HepG2 (cell line): ENCODE measurements at regions not wholly inside any gene's neighbourhood (a gene's known extent, or its start where the extent isn't known, plus 50 kb on each side); places are given as distances from the start of the nearest gene placed in this dataset.

ENCODE experiments used
- ATAC-seq: fragments of 200-7000 bp; cut with Tn5 transposase; 3 replicates; pipeline ENCODE4 v1.9.1; 2020; ENCODE audit warnings: mild to moderate bottlenecking, moderate library complexity
- BruUV-seq: library from RNA; stranded (reverse); fragments of 400-500 nt; replicated peaks from 2 replicates; lab custom pipeline; 2021; lab: Mats Ljungman, UMichigan
- CTCF ChIA-PET: fragments of 300-600 bp; formaldehyde crosslinking; extraction: SDS; loops from one replicate; lab custom pipeline; 2021; ENCODE audit warnings: low total read pairs, inconsistent platforms, low intra/inter-chr PET ratio; lab: Yijun Ruan, JAX
- POLR2A ChIA-PET: fragments of 350-600 bp; sonication (Branson Sonifier 250); formaldehyde crosslinking; loops from one replicate; lab custom pipeline; 2020; ENCODE audit warnings: antibody characterized with exemption, inconsistent platforms; lab: Yijun Ruan, JAX
- DNase-seq: peaks from one replicate; pipeline ENCODE4 v3.0.0-alpha.2; 2015; ENCODE audit warnings: low spot score
- FAIRE-seq: peaks from 3 replicates; lab custom pipeline; 2011; peaks lifted over from hg19 to GRCh38; lab: Jason Lieb, UNC
- H2AFZ ChIP-seq: one replicate; pipeline ENCODE4 v1.6.1; 2011; ENCODE audit warnings: low read length, inconsistent platforms
- H3K27ac ChIP-seq: fragments of 300-600 bp; 3 replicates; pipeline ENCODE4 v1.8.0; 2011; ENCODE audit warnings: mixed run types, mild to moderate bottlenecking, mixed read lengths, low read length, inconsistent platforms; ENCODE audit not compliant: insufficient read depth; ENCODE audit errors: extremely low read length
- H3K27me3 ChIP-seq, 2 experiments: fragments of 200-600 bp in 1 of 2; 2 replicates in 1 of 2; 3 replicates in 1 of 2; pipeline versions ENCODE4 v1.6.0 to v1.8.0; 2011; ENCODE audit warnings: low read length in 2 of 2, mild to moderate bottlenecking in 2 of 2, moderate library complexity in 2 of 2, inconsistent platforms in 1 of 2; ENCODE audit not compliant: insufficient read depth in 2 of 2, control insufficient read depth in 1 of 2
- H3K36me3 ChIP-seq, 2 experiments: fragments of 200-600 bp in 1 of 2; replicated peaks in 1 of 2; 2 replicates in 1 of 2; 3 replicates in 1 of 2; pipeline versions ENCODE4 v1.5.1 to v1.8.0; 2011; ENCODE audit warnings: low read length in 2 of 2, inconsistent platforms in 1 of 2; ENCODE audit not compliant: insufficient read depth in 2 of 2, control insufficient read depth in 1 of 2
- H3K4me1 ChIP-seq: 2 replicates; pipeline ENCODE4 v1.5.1; 2012; ENCODE audit warnings: low read length, inconsistent platforms; ENCODE audit not compliant: insufficient read depth
- H3K4me2 ChIP-seq: 2 replicates; pipeline ENCODE4 v1.6.0; 2011; ENCODE audit warnings: low read depth, low read length, inconsistent platforms
- H3K4me3 ChIP-seq, 3 experiments: fragments of 200-600 bp in 1 of 3; sonication (generic), shearing (Covaris generic) in 1 of 3; replicated peaks in 1 of 3; 2 replicates each; pipeline ENCODE4 v1.5.1; 2011 to 2016; ENCODE audit warnings: low read length in 3 of 3, inconsistent platforms in 2 of 3, low read depth in 2 of 3, mild to moderate bottlenecking in 2 of 3, control low read depth in 1 of 3, mixed read lengths in 1 of 3; ENCODE audit not compliant: insufficient read depth in 1 of 3
- H3K79me2 ChIP-seq: one replicate; pipeline ENCODE4 v1.6.1; 2011; ENCODE audit warnings: low read length, inconsistent platforms; ENCODE audit not compliant: insufficient read depth
- H3K9ac ChIP-seq: 2 replicates; pipeline ENCODE4 v1.6.0; 2011; ENCODE audit warnings: mild to moderate bottlenecking, low read depth, low read length, inconsistent platforms; ENCODE audit not compliant: insufficient read depth
- H3K9me3 ChIP-seq: 2 replicates; pipeline ENCODE4 v1.5.1; 2012; ENCODE audit warnings: mild to moderate bottlenecking, low read length
- H4K20me1 ChIP-seq: 2 replicates; pipeline ENCODE4 v1.6.0; 2011; ENCODE audit warnings: inconsistent platforms, mild to moderate bottlenecking, low read length, moderate library complexity; ENCODE audit not compliant: insufficient read depth
- HCFC1 ChIP-seq: fragments of 150-350 bp; IDR thresholded peaks from 2 replicates; pipeline ENCODE4 v1.6.1; 2014; ENCODE audit warnings: low read depth, low read length
- HIVEP1 ChIP-seq: sonication (generic); formaldehyde crosslinking; IDR thresholded peaks from 2 replicates; pipeline ENCODE4 v1.4.0; 2020; ENCODE audit warnings: mild to moderate bottlenecking, missing genetic modification reagents
- HMGXB3 ChIP-seq: sonication (generic); formaldehyde crosslinking; IDR thresholded peaks from 2 replicates; pipeline ENCODE4 v1.4.0; 2020; ENCODE audit warnings: missing genetic modification reagents, borderline replicate concordance
- HNF1B ChIP-seq: sonication (generic); formaldehyde crosslinking; IDR thresholded peaks from 2 replicates; pipeline ENCODE4 v1.5.1; 2020; ENCODE audit warnings: mild to moderate bottlenecking, moderate library complexity, missing genetic modification reagents
- HOXA7 ChIP-seq: sonication (generic); formaldehyde crosslinking; IDR thresholded peaks from 2 replicates; pipeline ENCODE4 v1.8.1; 2022; ENCODE audit warnings: mild to moderate bottlenecking, missing genetic modification reagents, moderate library complexity
- KDM1A ChIP-seq: IDR thresholded peaks from 2 replicates; pipeline ENCODE4 v1.6.1; 2016; ENCODE audit warnings: missing compliant biosample characterization
- KMT2B ChIP-seq: IDR thresholded peaks from 2 replicates; pipeline ENCODE4 v1.6.1; 2016; ENCODE audit warnings: missing genetic modification reagents, missing compliant biosample characterization
- ZBTB44 ChIP-seq: sonication (generic); formaldehyde crosslinking; IDR thresholded peaks from 2 replicates; pipeline ENCODE4 v1.4.0; 2020; ENCODE audit warnings: missing genetic modification reagents
- ZNF24 ChIP-seq: fragments of 450-650 bp; IDR thresholded peaks from 2 replicates; pipeline ENCODE4 v1.6.1; 2017; ENCODE audit warnings: antibody characterized with exemption, mild to moderate bottlenecking
- ZNF3 ChIP-seq: IDR thresholded peaks from 2 replicates; pipeline ENCODE4 v1.7.0; 2017; ENCODE audit warnings: inconsistent platforms
- ZNF383 ChIP-seq: sonication (generic); formaldehyde crosslinking; IDR thresholded peaks from 2 replicates; pipeline ENCODE4 v1.4.0; 2020; ENCODE audit warnings: missing genetic modification reagents, mild to moderate bottlenecking, borderline replicate concordance
- WGBS: methylation state at CpG from one replicate; pipeline ENCODE4 v1.1.6; 2017; ENCODE audit warnings: low lambda C conversion rate; 5-methylcytosine and 5-hydroxymethylcytosine counted together
- in situ Hi-C: cut with HindIII; loops from 2 replicates; pipeline ENCODE4 v1.10.0; 2017; ENCODE audit warnings: low pct_unique_long_range_greater_than_20kb; ENCODE audit not compliant: extremely low pct_ligation_motif_present
- intact Hi-C: fragments of 100-400 bp; cut with micrococcal nuclease; formaldehyde crosslinking; loops from one replicate; pipeline ENCODE4 v1.10.0; 2022; ENCODE audit not compliant: unreplicated experiment
- TF ChIP-seq, protein P1 (sequence below): sonication (generic); formaldehyde crosslinking; IDR thresholded peaks from 2 replicates; pipeline ENCODE4 v1.4.0; 2020; ENCODE audit warnings: missing genetic modification reagents
- TF ChIP-seq, protein P2 (sequence below): IDR thresholded peaks from 2 replicates; pipeline ENCODE4 v1.6.1; 2012; ENCODE audit warnings: low read depth, low read length, improper control_type of control experiment

DNA sequence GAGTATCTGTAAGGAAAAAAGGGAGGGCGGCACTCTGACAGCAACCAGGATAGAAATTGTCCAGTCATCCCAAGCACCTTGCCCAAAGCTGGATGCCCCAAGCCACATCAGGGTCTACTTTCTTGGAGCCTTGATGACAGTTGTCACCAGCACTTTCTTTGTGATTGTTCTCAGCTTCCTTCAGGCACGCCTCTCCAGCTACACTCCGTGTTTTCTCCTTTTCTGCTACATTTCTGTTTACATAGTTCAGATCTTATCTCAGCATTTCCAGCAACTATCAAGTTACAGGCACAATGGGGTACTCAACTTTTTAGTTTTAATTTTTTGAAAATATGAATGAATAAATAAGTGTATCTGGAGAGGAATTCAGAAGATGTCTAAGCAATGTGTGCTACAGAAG is 115.3 kb upstream of the CELF4 start (continued):
- TF ChIP-seq HMGXB3 (CRISPR knock-in tag) = no peak
- TF ChIP-seq, protein P1, sequence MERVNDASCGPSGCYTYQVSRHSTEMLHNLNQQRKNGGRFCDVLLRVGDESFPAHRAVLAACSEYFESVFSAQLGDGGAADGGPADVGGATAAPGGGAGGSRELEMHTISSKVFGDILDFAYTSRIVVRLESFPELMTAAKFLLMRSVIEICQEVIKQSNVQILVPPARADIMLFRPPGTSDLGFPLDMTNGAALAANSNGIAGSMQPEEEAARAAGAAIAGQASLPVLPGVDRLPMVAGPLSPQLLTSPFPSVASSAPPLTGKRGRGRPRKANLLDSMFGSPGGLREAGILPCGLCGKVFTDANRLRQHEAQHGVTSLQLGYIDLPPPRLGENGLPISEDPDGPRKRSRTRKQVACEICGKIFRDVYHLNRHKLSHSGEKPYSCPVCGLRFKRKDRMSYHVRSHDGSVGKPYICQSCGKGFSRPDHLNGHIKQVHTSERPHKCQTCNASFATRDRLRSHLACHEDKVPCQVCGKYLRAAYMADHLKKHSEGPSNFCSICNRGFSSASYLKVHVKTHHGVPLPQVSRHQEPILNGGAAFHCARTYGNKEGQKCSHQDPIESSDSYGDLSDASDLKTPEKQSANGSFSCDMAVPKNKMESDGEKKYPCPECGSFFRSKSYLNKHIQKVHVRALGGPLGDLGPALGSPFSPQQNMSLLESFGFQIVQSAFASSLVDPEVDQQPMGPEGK (CRISPR knock-in tag) = no peak

DNA sequence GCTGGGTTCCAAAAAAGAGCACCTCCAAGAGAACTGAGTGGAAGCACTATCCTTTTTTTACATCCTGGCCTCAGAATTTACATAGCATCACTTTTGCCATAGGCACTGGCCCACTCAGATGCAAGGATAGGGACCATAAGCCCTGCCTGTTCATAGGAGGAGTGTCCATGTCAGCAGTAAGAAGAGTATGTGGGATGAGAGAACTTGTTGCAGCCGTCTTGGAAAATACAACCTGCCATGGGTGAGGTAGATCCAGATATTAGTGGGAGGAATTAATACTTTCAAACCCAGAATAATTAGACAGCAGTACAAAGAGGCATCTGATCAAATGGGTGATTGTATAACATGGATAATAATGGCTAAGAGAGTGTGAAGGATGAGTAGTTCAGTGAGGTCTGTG is 110.7 kb upstream of the CELF4 start:
- H3K9ac ChIP-seq = no peak overlapping the region
- no TSS peak for BruUV-seq
- H2AFZ ChIP-seq = no peak overlapping the region
- no peak overlapping the region for H3K4me2 ChIP-seq
- H3K9me3 ChIP-seq = no peaks in the 10 kb centered on the region
- ATAC-seq = no peak
- POLR2A ChIA-PET = no interaction called here
- 0% methylated on average over 1 of the region's 1 CpG for WGBS
- intact Hi-C loops = no loop called here
- no peaks in the 10 kb centered on the region for H3K4me1 ChIP-seq
- FAIRE-seq = no peak
- CTCF ChIA-PET = no interaction called here
- H3K79me2 ChIP-seq = no peaks in the 10 kb centered on the region
- no peaks in the 10 kb centered on the region for H3K36me3 ChIP-seq
- no peaks in the 10 kb centered on the region for H4K20me1 ChIP-seq
- no peak for DNase-seq
- in situ Hi-C loops = no loop called here
- no peak overlapping the region for H3K27ac ChIP-seq
- H3K27me3 ChIP-seq = peaks cover 0 to 4% of the 10 kb centered on the region in 2 experiments; a peak in 1 of 5 replicates
- H3K4me3 ChIP-seq = no peak overlapping the region
- TF ChIP-seq, protein P2, sequence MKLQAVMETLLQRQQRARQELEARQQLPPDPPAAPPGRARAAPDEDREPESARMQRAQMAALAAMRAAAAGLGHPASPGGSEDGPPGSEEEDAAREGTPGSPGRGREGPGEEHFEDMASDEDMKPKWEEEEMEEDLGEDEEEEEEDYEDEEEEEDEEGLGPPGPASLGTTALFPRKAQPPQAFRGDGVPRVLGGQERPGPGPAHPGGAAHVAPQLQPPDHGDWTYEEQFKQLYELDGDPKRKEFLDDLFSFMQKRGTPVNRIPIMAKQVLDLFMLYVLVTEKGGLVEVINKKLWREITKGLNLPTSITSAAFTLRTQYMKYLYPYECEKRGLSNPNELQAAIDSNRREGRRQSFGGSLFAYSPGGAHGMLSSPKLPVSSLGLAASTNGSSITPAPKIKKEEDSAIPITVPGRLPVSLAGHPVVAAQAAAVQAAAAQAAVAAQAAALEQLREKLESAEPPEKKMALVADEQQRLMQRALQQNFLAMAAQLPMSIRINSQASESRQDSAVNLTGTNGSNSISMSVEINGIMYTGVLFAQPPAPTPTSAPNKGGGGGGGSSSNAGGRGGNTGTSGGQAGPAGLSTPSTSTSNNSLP = no peak
- TF ChIP-seq ZNF383 (CRISPR knock-in tag) (no peak), KDM1A (CRISPR knock-in tag) (no peak), HNF1B (no peak), ZNF24 (no peak), ZBTB44 (CRISPR knock-in tag) (no peak), ZNF3 (CRISPR knock-in tag) (no peak), KMT2B (CRISPR knock-in tag) (no peak), HOXA7 (no peak), HIVEP1 (CRISPR knock-in tag) (no peak), HCFC1 (no peak)
